OCI-M1 (cell line): ENCODE measurements at regions not wholly inside any gene's neighbourhood (a gene's known extent, or its start where the extent isn't known, plus 50 kb on each side); places are given as distances from the start of the nearest gene placed in this dataset.
"Not testable (repeated sequence)": the region's sequence is repeated elsewhere in the genome, so short reads cannot be mapped to it uniquely, and the experiment has no call there.

Experiments
- DNase-seq: peaks from one replicate; lab custom pipeline; 2025; lab: John Stamatoyannopoulos, UW

GRCh38 chr1:187958207-187958606 is 1129.5 kb downstream of the PLA2G4A start:
- no peak for DNase-seq

- DNase-seq = no peak
Observed at GRCh38 chr1:187959062-187959461, 1130.3 kb downstream of the PLA2G4A start.

DNA sequence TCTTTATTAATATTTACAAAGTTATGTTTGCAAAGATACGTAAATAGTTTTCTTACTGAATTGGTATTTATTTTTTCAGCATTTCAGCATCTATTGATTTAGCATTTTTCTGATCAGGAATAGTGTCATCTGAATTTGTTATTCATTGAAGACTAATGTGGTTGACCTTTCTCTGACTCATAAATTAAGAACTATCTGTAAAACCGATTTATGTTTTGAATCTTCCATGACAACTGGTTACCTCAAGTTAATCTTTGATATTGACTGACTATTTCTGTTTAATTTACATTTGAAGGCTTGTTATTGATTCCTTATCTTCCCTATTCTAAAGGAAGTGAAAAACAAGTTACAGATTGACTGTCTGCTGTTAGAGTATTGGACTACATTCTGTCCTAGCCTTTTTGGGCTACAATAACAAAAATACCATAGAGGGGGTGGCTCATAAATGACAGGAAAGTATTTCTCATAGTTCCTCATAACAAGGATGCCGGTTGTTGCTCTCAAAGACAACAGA is 1131.4 kb downstream of the PLA2G4A start:
- no peak for DNase-seq

- DNase-seq = no peak
Observed at GRCh38 chr1:187961895-187962294, 1133.1 kb downstream of the PLA2G4A start.

- DNase-seq = no peak
Observed at GRCh38 chr1:187971851-187972250, 1143.1 kb downstream of the PLA2G4A start.

DNA sequence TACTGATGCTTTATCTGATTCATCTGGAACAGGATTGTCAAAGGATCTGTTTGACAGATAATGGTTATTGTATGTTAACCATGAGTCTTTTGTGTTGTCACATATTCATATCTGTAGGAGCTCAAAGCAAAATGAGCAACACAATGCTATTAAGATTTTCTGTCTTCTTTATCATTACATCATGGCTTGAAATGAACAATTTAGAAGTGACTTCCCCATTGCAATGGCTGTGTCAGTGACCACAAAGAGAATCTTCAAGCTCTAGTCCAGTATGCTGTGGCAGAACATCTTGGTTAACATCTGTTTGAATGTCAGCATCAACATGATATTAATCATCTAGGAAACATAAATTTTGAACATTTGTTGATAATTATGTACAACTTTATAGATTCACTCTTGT is 1148.5 kb downstream of the PLA2G4A start:
- peak; percentile 61 for DNase-seq

DNA sequence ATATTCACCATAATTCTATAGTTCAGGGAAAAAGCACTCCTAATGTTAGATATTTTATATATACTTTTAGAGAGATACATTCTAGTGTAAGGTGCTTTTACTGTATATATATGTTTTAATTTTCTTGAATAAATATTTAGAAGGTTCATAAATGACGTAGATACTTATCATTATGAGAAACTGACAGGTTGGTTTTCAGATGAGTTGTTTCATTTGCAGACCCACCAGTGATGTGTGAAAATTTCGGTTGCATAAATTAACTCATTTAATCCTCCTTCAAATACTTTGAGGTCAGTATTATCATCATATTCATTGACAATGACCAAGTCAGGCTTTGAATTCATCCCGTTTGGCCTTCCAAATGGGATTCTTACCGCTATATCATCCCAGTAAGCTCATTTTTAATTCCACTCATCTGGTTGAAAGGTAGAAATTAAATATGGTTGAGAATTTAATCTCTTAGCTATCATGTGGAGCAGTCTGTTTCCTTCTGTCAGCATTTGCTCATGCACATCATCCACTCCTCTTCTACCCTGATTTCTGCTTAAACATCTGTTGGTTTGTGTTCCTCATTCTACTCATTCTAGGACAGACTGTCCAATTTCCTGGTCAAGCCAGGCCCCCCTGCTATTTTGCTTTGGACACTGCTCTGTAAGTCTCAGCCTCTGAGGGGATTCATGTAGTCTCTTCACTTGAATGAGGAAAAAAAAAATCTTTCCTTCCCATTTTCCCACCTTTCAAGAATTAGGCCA is 1156.6 kb downstream of the PLA2G4A start:
- no peak for DNase-seq

DNA sequence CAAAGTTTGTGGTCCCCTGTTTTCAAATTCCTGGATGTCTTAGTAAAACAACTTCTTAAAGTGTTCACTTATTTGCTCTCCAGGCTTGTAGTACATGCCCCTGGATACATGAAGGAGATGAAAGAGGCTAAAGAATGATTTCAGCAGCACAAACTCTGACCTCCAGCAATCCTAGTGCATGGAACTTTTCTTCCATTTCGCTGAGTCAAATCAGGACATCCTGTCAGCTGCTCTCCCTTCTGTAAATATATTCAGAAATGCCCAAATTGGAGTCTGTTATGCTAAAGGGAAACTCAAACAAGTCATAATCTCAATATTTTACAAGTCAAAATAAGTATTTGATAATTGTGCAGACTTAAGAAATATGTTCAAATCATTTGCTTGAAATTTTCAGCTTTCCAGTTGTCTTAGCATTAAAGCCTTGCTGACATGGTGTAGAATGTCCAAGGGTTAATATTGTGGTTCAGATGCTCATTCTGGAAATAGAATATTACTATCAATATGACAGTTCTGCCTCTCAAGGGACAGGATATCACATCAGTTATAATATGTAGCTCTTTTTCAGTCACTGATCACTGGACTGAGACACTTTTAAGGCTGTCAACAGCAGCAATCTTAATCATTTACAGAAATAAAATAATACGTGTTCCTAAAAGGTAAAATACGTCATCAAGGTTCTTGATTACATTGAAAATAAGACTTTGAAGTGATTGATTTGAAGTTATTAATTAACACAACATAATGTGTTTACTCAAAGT is 1157.3 kb downstream of the PLA2G4A start:
- DNase-seq = no peak

GRCh38 chr1:187987236-187987776 is 1158.6 kb downstream of the PLA2G4A start:
- peak; percentile 87 for DNase-seq

DNA sequence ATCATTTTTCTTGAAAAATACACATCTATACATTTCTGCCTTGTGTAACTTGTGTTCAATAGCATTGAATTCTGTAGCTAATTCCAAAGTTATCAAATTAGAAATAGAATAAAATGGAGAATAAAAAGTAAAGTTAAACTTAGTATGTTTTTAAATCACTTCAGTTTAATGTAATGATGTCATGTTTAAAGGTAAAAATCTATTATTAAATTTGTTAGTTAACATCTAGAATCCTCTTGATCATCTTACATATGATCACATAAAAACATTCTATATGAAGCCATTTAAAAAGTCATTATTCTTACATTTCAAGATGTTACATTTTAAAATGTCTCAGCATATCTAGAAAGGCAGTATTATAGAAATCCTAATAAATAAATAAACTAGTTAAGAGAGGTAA is 1163.2 kb downstream of the PLA2G4A start:
- no peak for DNase-seq

DNA sequence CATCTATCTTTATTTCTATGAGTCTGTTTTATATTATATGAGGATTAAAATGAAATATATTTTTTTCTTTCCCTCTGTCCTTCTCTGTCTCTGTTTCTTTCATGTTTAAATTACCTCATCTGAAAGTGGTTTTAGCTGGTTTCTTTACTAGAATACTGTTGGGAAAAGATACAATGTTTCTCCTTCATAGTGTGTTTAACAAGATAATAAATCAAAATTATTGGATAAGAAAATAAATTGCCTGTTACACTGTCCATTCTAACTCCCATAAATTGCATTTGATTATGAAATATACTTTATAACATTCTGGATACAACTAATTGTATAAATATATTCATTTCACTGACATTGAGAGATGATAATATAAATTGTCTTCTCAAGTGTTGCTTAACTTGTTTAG is 1168.0 kb downstream of the PLA2G4A start:
- DNase-seq = no peak

- DNase-seq = peak; percentile 35
Observed at GRCh38 chr1:187999973-188000372, 1171.2 kb downstream of the PLA2G4A start.

DNA sequence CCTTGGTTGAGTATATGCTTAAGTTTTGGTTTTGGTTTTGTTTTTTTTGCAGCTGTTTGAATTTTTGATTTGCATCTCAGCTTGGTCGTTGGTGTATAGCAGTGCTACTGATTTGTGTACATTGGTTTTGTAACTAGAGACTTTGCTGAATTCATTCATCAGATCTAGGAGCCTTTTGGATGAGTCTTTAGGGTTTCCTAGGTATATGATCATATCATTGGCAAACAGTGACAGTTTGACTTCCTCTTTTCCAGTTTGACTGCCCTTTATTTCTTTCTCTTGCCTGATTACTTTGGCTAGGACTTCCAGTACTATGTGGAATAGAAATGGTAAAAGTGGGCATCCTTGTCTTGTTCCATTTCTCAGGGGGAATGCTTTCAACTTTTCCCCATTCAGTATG is 1174.9 kb downstream of the PLA2G4A start:
- DNase-seq = peak; percentile 46

DNA sequence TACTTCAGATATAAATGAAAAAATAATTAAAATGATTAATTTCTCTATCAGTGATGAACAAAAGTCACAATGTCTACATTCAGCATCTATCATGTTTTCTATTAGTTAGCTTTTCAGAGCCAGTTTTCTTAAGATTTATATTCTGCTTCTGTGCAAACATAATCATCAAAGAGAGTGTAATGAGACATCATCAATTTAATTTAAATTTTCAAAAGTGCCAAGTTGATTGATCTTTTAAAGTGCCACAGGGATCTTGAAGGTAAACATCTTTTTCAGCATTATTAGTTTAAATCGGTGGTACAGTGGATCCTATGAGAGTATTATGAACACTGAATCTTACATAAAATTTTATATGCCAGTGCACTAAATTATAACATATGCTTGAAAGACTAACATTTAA is 1176.1 kb downstream of the PLA2G4A start:
- no peak for DNase-seq

DNA sequence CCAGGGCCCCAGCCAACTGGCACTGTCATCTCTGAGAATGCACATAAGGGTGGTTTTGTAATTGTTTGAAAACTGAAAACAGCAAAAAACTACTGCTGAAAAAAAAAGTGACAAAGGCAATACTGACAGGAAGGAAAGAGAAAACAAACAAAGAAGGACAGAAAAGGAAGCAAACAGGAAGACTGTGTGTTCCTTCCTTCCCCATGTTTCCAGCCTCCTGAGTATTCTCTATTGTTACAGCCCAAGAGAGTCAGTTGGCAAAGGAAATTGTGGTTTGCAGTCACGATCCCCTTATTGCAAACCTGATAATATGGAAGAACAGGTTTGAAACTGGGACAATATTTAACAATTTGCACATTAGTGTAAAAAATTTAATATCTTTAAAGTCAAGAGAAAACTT is 1177.6 kb downstream of the PLA2G4A start:
- no peak for DNase-seq

DNA sequence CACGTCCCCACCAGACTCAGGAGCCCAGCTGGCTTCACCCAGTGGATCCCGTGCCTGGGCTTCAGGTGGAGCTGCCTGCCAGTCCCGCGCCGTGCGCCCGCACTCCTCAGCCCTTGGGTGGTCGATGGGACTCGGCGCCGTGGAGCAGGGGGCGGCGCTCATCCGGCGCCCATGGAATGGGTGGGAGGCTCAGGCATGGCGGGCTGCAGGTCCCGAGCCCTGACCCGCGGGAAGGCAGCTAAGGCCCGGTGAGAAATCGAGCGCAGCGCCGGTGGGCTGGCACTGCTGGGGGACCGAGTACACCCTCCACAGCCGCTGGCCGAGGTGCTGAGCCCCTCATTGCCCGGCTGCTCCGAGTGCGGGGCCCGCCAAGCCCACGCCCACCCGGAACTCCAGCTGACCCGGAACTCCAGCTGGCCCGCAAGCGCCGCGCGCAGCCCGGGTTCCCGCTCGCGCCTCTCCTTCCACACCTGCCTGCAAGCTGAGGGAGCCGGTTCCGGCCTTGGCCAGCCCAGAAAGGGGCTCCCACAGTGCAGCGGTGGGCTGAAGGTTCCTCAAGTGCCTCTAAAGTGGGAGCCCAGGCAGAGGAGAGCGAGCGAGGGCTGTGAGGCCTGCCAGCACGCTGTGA is 1184.6 kb downstream of the PLA2G4A start:
- DNase-seq = not testable (repeated sequence)

GRCh38 chr1:188017921-188018320 is 1189.2 kb downstream of the PLA2G4A start:
- DNase-seq = no peak

GRCh38 chr1:188022661-188023060 is 1193.9 kb downstream of the PLA2G4A start:
- no peak for DNase-seq

DNA sequence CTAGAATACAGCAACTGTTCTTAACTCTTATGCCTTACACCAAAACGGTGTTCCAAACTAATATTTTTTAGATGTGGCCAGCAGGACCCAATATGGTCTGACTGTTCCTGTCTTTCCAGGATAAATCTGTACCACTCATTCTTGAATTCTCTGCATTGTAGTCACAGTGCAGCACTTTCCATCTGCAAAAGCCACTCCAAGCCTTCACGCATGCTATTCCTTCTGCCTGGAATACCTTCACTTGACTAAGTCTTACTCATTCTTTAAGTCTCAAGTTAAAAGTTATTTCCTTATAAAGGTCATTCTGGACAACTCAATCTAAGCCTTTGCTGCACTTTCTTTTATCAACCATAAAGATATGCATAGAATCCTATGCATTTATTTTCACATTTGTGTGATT is 1194.5 kb downstream of the PLA2G4A start:
- DNase-seq = no peak

- peak; percentile 16 for DNase-seq
Observed at GRCh38 chr1:188027613-188028012, 1198.9 kb downstream of the PLA2G4A start.

GRCh38 chr1:188037572-188037971 is 1208.8 kb downstream of the PLA2G4A start:
- not testable (repeated sequence) for DNase-seq

GRCh38 chr1:188043536-188044245 is 1214.9 kb downstream of the PLA2G4A start:
- no peak for DNase-seq
